RWPE2 (cell line): ENCODE measurements at regions not wholly inside any gene's neighbourhood (a gene's known extent, or its start where the extent isn't known, plus 50 kb on each side); places are given as distances from the start of the nearest gene placed in this dataset.

ENCODE experiments used
- ATAC-seq: fragments of 200-7000 bp; cut with Tn5 transposase; 3 replicates; pipeline ENCODE4 v1.9.1; 2021; ENCODE audit warnings: low read depth
- DNase-seq: peaks from one replicate; pipeline ENCODE4 v3.0.0-alpha.2; 2020; ENCODE audit warnings: low spot score
- H3K27ac ChIP-seq: fragments of 450-650 bp; 2 replicates; pipeline ENCODE4 v1.5.1; 2017; ENCODE audit warnings: mild to moderate bottlenecking; ENCODE audit not compliant: poor library complexity, severe bottlenecking
- H3K27me3 ChIP-seq: fragments of 250-450 bp; sonication (Bioruptor Pico); 2 replicates; pipeline ENCODE4 v1.5.1; 2021; ENCODE audit warnings: mild to moderate bottlenecking, moderate library complexity; ENCODE audit not compliant: insufficient read depth, poor library complexity, severe bottlenecking
- H3K36me3 ChIP-seq: fragments of 250-450 bp; sonication (Bioruptor Pico); 2 replicates; pipeline ENCODE4 v1.5.1; 2020; ENCODE audit warnings: low read depth, mild to moderate bottlenecking, moderate library complexity
- H3K4me1 ChIP-seq: fragments of 250-450 bp; sonication (Bioruptor Pico); 2 replicates; pipeline ENCODE4 v1.5.1; 2021; ENCODE audit warnings: mild to moderate bottlenecking, moderate library complexity; ENCODE audit not compliant: insufficient read depth, poor library complexity, severe bottlenecking
- H3K4me3 ChIP-seq: fragments of 250-450 bp; sonication (Bioruptor Pico); 2 replicates; pipeline ENCODE4 v1.5.1; 2021; ENCODE audit warnings: mild to moderate bottlenecking, moderate library complexity; ENCODE audit not compliant: severe bottlenecking
- H3K9me3 ChIP-seq: fragments of 250-450 bp; sonication (Bioruptor Pico); 2 replicates; pipeline ENCODE4 v1.5.1; 2021; ENCODE audit warnings: mild to moderate bottlenecking, moderate library complexity; ENCODE audit not compliant: severe bottlenecking
- TF ChIP-seq, protein P1 (sequence below): fragments of 450-650 bp; IDR thresholded peaks from one replicate; pipeline ENCODE4 v1.5.1; 2017; ENCODE audit warnings: mild to moderate bottlenecking, moderate library complexity; ENCODE audit not compliant: poor library complexity, severe bottlenecking

DNA sequence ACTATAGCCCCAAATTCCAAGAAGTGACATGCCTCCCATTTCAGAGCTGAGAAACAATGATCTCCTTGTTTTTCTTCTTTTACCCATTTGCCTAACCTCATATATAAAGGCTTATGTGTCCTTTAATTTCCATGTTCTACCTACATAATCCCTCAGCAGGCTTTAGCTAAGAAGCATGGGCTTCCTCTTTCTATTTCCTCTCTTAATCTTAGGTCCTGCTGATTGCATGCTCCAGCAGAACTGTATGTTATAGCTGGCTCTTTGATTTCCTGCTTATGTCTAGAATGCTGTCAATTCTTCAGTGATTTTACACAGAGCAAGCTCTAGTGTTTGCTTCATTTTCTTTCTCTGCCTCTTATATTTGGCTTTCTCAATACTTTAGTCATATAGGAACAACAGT is 151.7 kb upstream of the COX10 start:
- TF ChIP-seq, protein P1, sequence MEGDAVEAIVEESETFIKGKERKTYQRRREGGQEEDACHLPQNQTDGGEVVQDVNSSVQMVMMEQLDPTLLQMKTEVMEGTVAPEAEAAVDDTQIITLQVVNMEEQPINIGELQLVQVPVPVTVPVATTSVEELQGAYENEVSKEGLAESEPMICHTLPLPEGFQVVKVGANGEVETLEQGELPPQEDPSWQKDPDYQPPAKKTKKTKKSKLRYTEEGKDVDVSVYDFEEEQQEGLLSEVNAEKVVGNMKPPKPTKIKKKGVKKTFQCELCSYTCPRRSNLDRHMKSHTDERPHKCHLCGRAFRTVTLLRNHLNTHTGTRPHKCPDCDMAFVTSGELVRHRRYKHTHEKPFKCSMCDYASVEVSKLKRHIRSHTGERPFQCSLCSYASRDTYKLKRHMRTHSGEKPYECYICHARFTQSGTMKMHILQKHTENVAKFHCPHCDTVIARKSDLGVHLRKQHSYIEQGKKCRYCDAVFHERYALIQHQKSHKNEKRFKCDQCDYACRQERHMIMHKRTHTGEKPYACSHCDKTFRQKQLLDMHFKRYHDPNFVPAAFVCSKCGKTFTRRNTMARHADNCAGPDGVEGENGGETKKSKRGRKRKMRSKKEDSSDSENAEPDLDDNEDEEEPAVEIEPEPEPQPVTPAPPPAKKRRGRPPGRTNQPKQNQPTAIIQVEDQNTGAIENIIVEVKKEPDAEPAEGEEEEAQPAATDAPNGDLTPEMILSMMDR: no peak
- no peak overlapping the region for H3K27ac ChIP-seq
- no peaks in the 10 kb centered on the region for H3K4me1 ChIP-seq
- H3K27me3 ChIP-seq: no peaks in the 10 kb centered on the region
- H3K36me3 ChIP-seq: no peaks in the 10 kb centered on the region
- DNase-seq (no peak), ATAC-seq (no peak)
- H3K9me3 ChIP-seq: no peaks in the 10 kb centered on the region
- no peak overlapping the region for H3K4me3 ChIP-seq

DNA sequence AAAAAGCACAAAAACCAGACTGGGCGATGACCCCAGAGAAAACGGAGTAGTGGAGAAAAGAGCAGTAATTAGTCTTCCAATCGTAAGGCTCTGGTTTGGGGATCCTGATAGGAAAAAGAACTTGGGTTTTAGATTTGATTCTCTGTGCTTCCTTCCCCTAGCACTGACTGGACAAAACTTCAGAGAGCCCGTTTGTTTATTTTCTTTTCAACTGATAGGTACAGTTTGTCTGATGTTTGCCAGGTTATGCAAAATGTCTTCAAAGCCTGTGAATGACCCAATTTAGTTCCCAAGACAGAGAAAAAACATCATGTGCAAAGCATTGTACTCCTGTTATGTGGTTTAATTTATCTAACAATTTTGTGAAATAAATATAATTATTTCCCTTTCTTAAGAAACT is 151.1 kb upstream of the COX10 start:
- Histone ChIP-seq H3K36me3 (no peaks in the 10 kb centered on the region), H3K4me3 (no peak overlapping the region), H3K27me3 (no peaks in the 10 kb centered on the region), H3K9me3 (no peaks in the 10 kb centered on the region), H3K4me1 (no peaks in the 10 kb centered on the region), H3K27ac (no peak overlapping the region)
- TF ChIP-seq, protein P1: no peak
- DNase-seq (no peak), ATAC-seq (no peak)

DNA sequence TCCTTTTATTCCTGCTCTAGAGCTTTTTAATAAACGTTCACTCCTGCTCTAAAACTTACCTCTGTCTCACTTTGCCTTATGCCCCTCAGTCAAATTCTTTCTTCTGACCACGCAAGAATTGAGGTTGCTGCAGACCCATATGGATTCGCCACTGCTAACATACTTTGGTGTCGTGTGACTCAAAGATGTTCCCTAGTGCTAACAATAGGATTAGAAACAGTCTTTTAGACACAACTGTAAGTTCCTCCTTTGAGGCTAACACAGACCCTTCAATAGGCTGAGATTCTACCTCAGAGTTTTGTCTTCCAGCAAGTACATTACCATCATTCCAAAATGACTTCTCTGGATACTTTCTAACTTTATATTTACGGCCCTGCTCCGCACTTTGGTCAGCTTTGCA is 149.5 kb upstream of the COX10 start:
- H3K27ac ChIP-seq: no peak overlapping the region
- no peaks in the 10 kb centered on the region for H3K4me1 ChIP-seq
- no peaks in the 10 kb centered on the region for H3K9me3 ChIP-seq
- TF ChIP-seq, protein P1: no peak
- no peak overlapping the region for H3K4me3 ChIP-seq
- H3K27me3 ChIP-seq: no peaks in the 10 kb centered on the region
- ATAC-seq: no peak
- DNase-seq: no peak
- H3K36me3 ChIP-seq: no peaks in the 10 kb centered on the region

DNA sequence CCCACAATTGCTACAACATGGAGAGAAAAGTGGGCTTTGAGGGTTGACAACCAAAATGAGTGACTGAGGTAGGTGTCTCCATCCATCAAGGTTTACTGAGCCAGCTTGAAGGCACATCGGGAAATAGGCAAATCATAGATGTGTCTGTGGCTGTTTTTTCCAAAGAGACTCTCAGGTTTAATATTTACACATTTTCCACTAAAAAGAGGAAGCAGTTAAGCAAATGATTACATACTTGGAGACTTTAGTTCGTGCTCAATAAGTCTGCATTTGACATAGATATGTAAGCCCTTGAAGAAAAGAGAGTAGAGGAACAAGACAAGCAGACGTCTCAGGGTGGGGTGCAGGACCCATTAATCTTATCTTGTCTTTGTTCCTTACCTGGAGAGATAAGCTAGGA is 148.9 kb upstream of the COX10 start:
- TF ChIP-seq, protein P1: no peak
- Histone ChIP-seq H3K27ac (no peak overlapping the region), H3K4me3 (no peak overlapping the region), H3K27me3 (no peaks in the 10 kb centered on the region), H3K4me1 (no peaks in the 10 kb centered on the region), H3K36me3 (no peaks in the 10 kb centered on the region), H3K9me3 (no peaks in the 10 kb centered on the region)
- DNase-seq (no peak), ATAC-seq (no peak)

DNA sequence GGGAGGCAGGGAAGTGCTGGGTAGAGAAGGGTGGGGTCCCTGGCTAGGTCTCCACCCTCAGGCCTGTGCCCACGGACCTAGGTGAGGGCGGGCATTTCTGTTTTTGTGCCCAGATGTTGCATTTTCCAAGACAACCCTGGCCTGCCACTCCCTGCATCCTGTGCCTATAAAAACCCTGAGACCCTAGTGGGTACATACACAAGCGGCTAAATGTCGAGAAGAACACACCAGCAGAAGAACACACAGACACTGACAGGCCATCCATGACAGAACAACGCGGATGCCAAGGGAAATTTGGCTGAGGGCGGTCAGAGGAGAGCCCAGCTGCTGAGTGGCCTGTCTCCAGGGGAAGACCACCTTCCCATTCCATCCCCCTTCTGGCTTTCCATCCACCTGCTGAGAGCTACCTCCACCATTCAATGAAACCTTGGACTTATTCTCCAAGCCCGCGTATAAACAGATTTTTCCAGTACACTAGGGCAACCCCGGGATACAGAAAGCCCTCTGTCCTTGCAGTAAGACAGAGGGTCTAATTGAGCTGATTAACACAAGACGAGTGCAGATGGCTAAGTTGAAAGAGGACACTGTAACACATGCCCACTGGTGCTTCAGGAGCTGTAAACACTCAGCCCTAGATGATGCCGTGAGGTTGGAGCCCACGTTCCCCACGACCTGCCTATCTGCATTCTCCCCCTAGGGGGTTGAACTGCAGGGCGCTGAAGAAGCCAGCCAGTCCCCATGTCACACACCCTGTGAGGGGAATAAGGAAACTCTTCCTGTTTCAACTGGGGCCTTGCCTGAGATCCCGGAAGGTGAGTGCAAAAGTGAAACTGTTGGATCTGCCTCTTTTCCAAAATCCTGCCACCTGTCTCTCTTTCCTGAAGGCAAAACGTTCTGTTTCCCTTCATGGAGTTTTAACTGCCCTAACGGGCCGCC is 147.2 kb upstream of the COX10 start:
- no peak for ATAC-seq
- Histone ChIP-seq H3K4me1 (no peaks in the 10 kb centered on the region), H3K27ac (no peak overlapping the region)

More for the DNA sequence above, 147.2 kb upstream of the COX10 start:
- no peaks in the 10 kb centered on the region for H3K9me3 ChIP-seq
- H3K4me3 ChIP-seq: no peak overlapping the region
- no peak for DNase-seq
- H3K36me3 ChIP-seq: no peaks in the 10 kb centered on the region
- TF ChIP-seq, protein P1: no peak
- H3K27me3 ChIP-seq: no peaks in the 10 kb centered on the region
